Karpas-422 (cell line): ENCODE measurements at regions not wholly inside any gene's neighbourhood (a gene's known extent, or its start where the extent isn't known, plus 50 kb on each side); places are given as distances from the start of the nearest gene placed in this dataset.

Source experiments
- DNase-seq: peaks from one replicate; pipeline ENCODE4 v3.0.0-alpha.2; 2015
- H2AFZ ChIP-seq: fragments of 200-600 bp; sonication (generic); 2 replicates; pipeline ENCODE4 v1.6.1; 2014; ENCODE audit warnings: antibody characterized with exemption, low read length, mixed read lengths
- H3K27ac ChIP-seq: fragments of 200-600 bp; sonication (generic); 2 replicates; pipeline ENCODE4 v1.5.1; 2014; ENCODE audit warnings: mild to moderate bottlenecking, low read length, moderate library complexity
- H3K27me3 ChIP-seq: fragments of 200-600 bp; sonication (generic); 2 replicates; pipeline ENCODE4 v1.6.1; 2014; ENCODE audit warnings: low read length, mixed read lengths
- H3K36me3 ChIP-seq: fragments of 200-600 bp; sonication (generic); 2 replicates; pipeline ENCODE4 v1.6.1; 2014; ENCODE audit warnings: low read length, mixed read lengths; ENCODE audit not compliant: insufficient read depth
- H3K4me1 ChIP-seq: fragments of 200-600 bp; sonication (generic); 2 replicates; pipeline ENCODE4 v1.6.1; 2014; ENCODE audit warnings: mild to moderate bottlenecking, low read length, mixed read lengths
- H3K4me2 ChIP-seq: fragments of 200-600 bp; sonication (generic); 2 replicates; pipeline ENCODE4 v1.6.1; 2014; ENCODE audit warnings: low read length, low read depth, mild to moderate bottlenecking; ENCODE audit not compliant: poor library complexity, severe bottlenecking
- H3K4me3 ChIP-seq: fragments of 200-600 bp; sonication (generic); 2 replicates; pipeline ENCODE4 v1.5.1; 2014; ENCODE audit warnings: mild to moderate bottlenecking, antibody characterized with exemption, low read length, mixed read lengths
- H3K79me2 ChIP-seq: fragments of 200-600 bp; sonication (generic); 2 replicates; pipeline ENCODE4 v1.6.1; 2014; ENCODE audit warnings: mild to moderate bottlenecking, low read length, mixed read lengths
- H3K9ac ChIP-seq: fragments of 200-600 bp; sonication (generic); 2 replicates; pipeline ENCODE4 v1.6.0; 2014; ENCODE audit warnings: low read length
- H3K9me2 ChIP-seq: fragments of 200-600 bp; sonication (generic), shearing (Covaris generic); replicated peaks from 2 replicates; pipeline ENCODE4 v1.6.0; 2014; ENCODE audit warnings: mild to moderate bottlenecking, low read length, moderate library complexity; ENCODE audit not compliant: insufficient read depth
- H3K9me3 ChIP-seq: fragments of 300-700, 200-600 bp; sonication (generic); 2 replicates; pipeline ENCODE4 v1.6.1; 2014; ENCODE audit warnings: low read length, mixed read lengths
- H4K20me1 ChIP-seq: fragments of 200-600 bp; sonication (generic); 2 replicates; pipeline ENCODE4 v1.6.1; 2014; ENCODE audit warnings: mild to moderate bottlenecking, antibody characterized with exemption, low read length, low read depth; ENCODE audit not compliant: insufficient read depth

- no peak overlapping the region for H3K4me3 ChIP-seq
- no peaks in the 10 kb centered on the region for H3K27me3 ChIP-seq
- H3K79me2 ChIP-seq: no peaks in the 10 kb centered on the region
- H2AFZ ChIP-seq: no peak overlapping the region
- no peaks in the 10 kb centered on the region for H4K20me1 ChIP-seq
- no peak overlapping the region for H3K9ac ChIP-seq
- peaks cover 5% of the 10 kb centered on the region; the same call in 1 of the 2 replicates for H3K9me3 ChIP-seq
- H3K4me1 ChIP-seq: no peaks in the 10 kb centered on the region
- DNase-seq: no peak
- H3K36me3 ChIP-seq: no peaks in the 10 kb centered on the region
- no peak overlapping the region for H3K4me2 ChIP-seq
- H3K27ac ChIP-seq: no peak overlapping the region
- no peaks in the 10 kb centered on the region for H3K9me2 ChIP-seq
Observed at GRCh38 chr6:120498711-120499110, 835.6 kb downstream of the TBC1D32 start.

GRCh38 chr6:120496661-120497060, 837.6 kb downstream of the TBC1D32 start:
- H3K79me2 ChIP-seq: no peaks in the 10 kb centered on the region
- no peak overlapping the region for H3K4me2 ChIP-seq
- H3K4me3 ChIP-seq: no peak overlapping the region
- no peaks in the 10 kb centered on the region for H3K4me1 ChIP-seq
- H3K9me3 ChIP-seq: peaks cover 5% of the 10 kb centered on the region; the same call in 1 of the 2 replicates
- H3K27ac ChIP-seq: no peak overlapping the region
- H4K20me1 ChIP-seq: no peaks in the 10 kb centered on the region
- H3K9me2 ChIP-seq: no peaks in the 10 kb centered on the region
- H3K27me3 ChIP-seq: no peaks in the 10 kb centered on the region
- H2AFZ ChIP-seq: no peak overlapping the region
- H3K36me3 ChIP-seq: no peaks in the 10 kb centered on the region
- H3K9ac ChIP-seq: no peak overlapping the region
- no peak for DNase-seq

- no peak overlapping the region for H3K27ac ChIP-seq
- H3K36me3 ChIP-seq: no peaks in the 10 kb centered on the region
- H3K4me3 ChIP-seq: no peak overlapping the region
- H3K4me2 ChIP-seq: no peak overlapping the region
- H2AFZ ChIP-seq: no peak overlapping the region
- no peaks in the 10 kb centered on the region for H4K20me1 ChIP-seq
- no peaks in the 10 kb centered on the region for H3K4me1 ChIP-seq
- no peaks in the 10 kb centered on the region for H3K9me2 ChIP-seq
- DNase-seq: no peak
- no peak overlapping the region for H3K9ac ChIP-seq
- H3K27me3 ChIP-seq: no peaks in the 10 kb centered on the region
- H3K9me3 ChIP-seq: peaks cover 8% of the 10 kb centered on the region; the same call in 1 of the 2 replicates
- no peaks in the 10 kb centered on the region for H3K79me2 ChIP-seq
Observed at GRCh38 chr6:120493505-120493904, 840.8 kb downstream of the TBC1D32 start.

GRCh38 chr6:120489941-120490340, 844.3 kb downstream of the TBC1D32 start:
- no peaks in the 10 kb centered on the region for H3K79me2 ChIP-seq
- no peaks in the 10 kb centered on the region for H3K27me3 ChIP-seq
- H4K20me1 ChIP-seq: no peaks in the 10 kb centered on the region
- H2AFZ ChIP-seq: no peak overlapping the region
- no peaks in the 10 kb centered on the region for H3K4me1 ChIP-seq
- DNase-seq: no peak
- no peaks in the 10 kb centered on the region for H3K9me2 ChIP-seq
- no peaks in the 10 kb centered on the region for H3K36me3 ChIP-seq
- no peak overlapping the region for H3K27ac ChIP-seq
- H3K9me3 ChIP-seq: peaks cover 15% of the 10 kb centered on the region; the same call in 1 of the 2 replicates
- no peak overlapping the region for H3K4me2 ChIP-seq
- H3K4me3 ChIP-seq: no peak overlapping the region
- no peak overlapping the region for H3K9ac ChIP-seq

- no peaks in the 10 kb centered on the region for H3K79me2 ChIP-seq
- no peaks in the 10 kb centered on the region for H3K36me3 ChIP-seq
- DNase-seq: no peak
- no peak overlapping the region for H3K4me2 ChIP-seq
- no peak overlapping the region for H3K27ac ChIP-seq
- peaks cover 32% of the 10 kb centered on the region for H3K9me3 ChIP-seq
- no peak overlapping the region for H3K9ac ChIP-seq
- no peak overlapping the region for H3K4me3 ChIP-seq
- no peaks in the 10 kb centered on the region for H3K27me3 ChIP-seq
- no peaks in the 10 kb centered on the region for H3K9me2 ChIP-seq
- no peaks in the 10 kb centered on the region for H3K4me1 ChIP-seq
- no peaks in the 10 kb centered on the region for H4K20me1 ChIP-seq
- H2AFZ ChIP-seq: no peak overlapping the region
Observed at GRCh38 chr6:120484146-120484545, 850.1 kb downstream of the TBC1D32 start.

- no peak overlapping the region for H3K4me2 ChIP-seq
- peaks cover 42% of the 10 kb centered on the region for H3K9me3 ChIP-seq
- H3K9ac ChIP-seq: no peak overlapping the region
- H3K79me2 ChIP-seq: no peaks in the 10 kb centered on the region
- no peaks in the 10 kb centered on the region for H4K20me1 ChIP-seq
- no peak overlapping the region for H2AFZ ChIP-seq
- no peak for DNase-seq
- H3K4me3 ChIP-seq: no peak overlapping the region
- H3K4me1 ChIP-seq: no peaks in the 10 kb centered on the region
- H3K9me2 ChIP-seq: no peaks in the 10 kb centered on the region
- H3K36me3 ChIP-seq: no peaks in the 10 kb centered on the region
- no peaks in the 10 kb centered on the region for H3K27me3 ChIP-seq
- no peak overlapping the region for H3K27ac ChIP-seq
Observed at GRCh38 chr6:120478650-120479049, 855.6 kb downstream of the TBC1D32 start.

- Histone ChIP-seq H3K27me3 (no peaks in the 10 kb centered on the region), H3K36me3 (no peaks in the 10 kb centered on the region), H4K20me1 (no peaks in the 10 kb centered on the region), H3K4me1 (no peaks in the 10 kb centered on the region), H3K9me3 (peaks cover 29% of the 10 kb centered on the region), H3K4me3 (no peak overlapping the region), H3K27ac (no peak overlapping the region), H3K9ac (no peak overlapping the region), H3K9me2 (no peaks in the 10 kb centered on the region), H2AFZ (no peak overlapping the region), H3K4me2 (no peak overlapping the region), H3K79me2 (no peaks in the 10 kb centered on the region)
- DNase-seq: no peak
Observed at GRCh38 chr6:120473804-120474203, 860.5 kb downstream of the TBC1D32 start.

GRCh38 chr6:120468486-120468885, 865.8 kb downstream of the TBC1D32 start:
- Histone ChIP-seq H3K79me2 (no peaks in the 10 kb centered on the region), H3K4me3 (no peak overlapping the region), H3K27ac (no peak overlapping the region), H3K9me2 (no peaks in the 10 kb centered on the region), H3K9ac (no peak overlapping the region), H3K4me1 (no peaks in the 10 kb centered on the region), H3K36me3 (no peaks in the 10 kb centered on the region), H3K9me3 (peaks cover 12% of the 10 kb centered on the region), H4K20me1 (no peaks in the 10 kb centered on the region), H2AFZ (no peak overlapping the region), H3K4me2 (no peak overlapping the region), H3K27me3 (no peaks in the 10 kb centered on the region)
- DNase-seq: no peak

GRCh38 chr6:120451508-120451907, 882.8 kb downstream of the TBC1D32 start:
- H3K36me3 ChIP-seq: no peaks in the 10 kb centered on the region
- no peak overlapping the region for H3K9ac ChIP-seq
- no peak overlapping the region for H2AFZ ChIP-seq
- H3K9me3 ChIP-seq: peaks cover 6% of the 10 kb centered on the region; the same call in 1 of the 2 replicates
- H3K9me2 ChIP-seq: no peaks in the 10 kb centered on the region
- H3K27ac ChIP-seq: no peak overlapping the region
- no peaks in the 10 kb centered on the region for H4K20me1 ChIP-seq
- no peaks in the 10 kb centered on the region for H3K79me2 ChIP-seq
- DNase-seq: no peak
- H3K27me3 ChIP-seq: no peaks in the 10 kb centered on the region
- no peak overlapping the region for H3K4me2 ChIP-seq
- no peak overlapping the region for H3K4me3 ChIP-seq
- H3K4me1 ChIP-seq: no peaks in the 10 kb centered on the region
